ENCODE measurements at regions not wholly inside any gene's neighbourhood (a gene's known extent, or its start where the extent isn't known, plus 50 kb on each side); places are given as distances from the start of the nearest gene placed in this dataset.

DNA sequence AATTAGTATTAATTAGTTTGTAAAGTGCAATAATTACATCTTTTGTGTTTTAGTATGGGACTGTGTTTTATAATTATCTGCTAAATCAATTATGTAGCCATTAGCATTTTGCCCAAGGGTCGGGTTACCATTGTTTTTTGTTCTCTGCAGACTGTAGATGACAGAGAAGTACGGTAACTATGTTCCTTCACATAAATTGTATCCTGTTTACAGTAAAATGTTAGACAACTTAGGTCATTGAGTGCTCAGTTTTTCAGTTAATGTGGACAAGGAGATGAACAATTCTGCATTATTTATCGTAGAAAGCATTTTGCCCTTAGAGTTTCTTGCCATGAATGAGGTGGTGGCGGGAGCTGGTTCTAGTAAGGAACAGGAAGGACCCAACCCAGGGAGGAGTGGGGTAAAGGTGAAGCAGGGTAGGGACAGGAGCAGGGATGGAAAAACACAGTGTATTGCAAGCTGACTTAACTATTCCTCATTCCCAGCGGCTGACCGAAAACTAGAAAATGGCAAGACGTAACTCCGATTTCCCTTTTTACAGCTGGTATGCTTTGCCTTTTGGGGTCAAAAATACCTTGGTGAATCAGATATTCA lies 243.7 kb upstream of the SLC24A2 start (continued):
- TF ChIP-seq EZH2 (IDR thresholded peaks at IDR 0.05; ENCODE audit: borderline replicate concordance, low read depth, low read length), result no peak
- no peak for TF ChIP-seq STAT5B (CRISPR knock-in tag; IDR thresholded peaks at IDR 0.05)

DNA sequence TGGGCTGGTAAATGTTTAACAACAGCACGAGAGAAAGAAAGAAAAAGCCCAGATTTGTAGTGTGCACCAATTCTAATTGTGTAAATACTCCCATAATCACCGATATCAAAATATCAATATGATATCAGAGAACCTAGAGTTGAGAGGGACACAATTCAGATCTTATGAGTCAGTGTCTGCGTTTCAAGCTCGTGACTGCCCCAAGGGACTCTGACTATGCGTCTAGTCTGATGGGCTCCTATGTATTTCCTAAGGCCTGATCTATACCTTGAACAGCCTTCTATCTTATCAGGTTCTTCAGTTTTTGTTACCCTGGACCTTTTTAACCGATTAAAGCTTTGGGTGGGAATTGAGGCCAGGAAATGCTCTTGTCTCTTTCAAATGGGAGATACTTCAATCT lies 243.0 kb upstream of the SLC24A2 start:
- DNase-seq (ENCODE audit: extremely low read depth in 1 of 4, low spot score in 3 of 4) (no peak), FAIRE-seq (no peak), ATAC-seq (no peak)
- H3K79me2 ChIP-seq (ENCODE audit: control insufficient read depth, insufficient read depth, low read length), result no peaks in the 10 kb centered on the region
- no peaks in the 10 kb centered on the region for H3K36me3 ChIP-seq (ENCODE audit: control insufficient read depth, insufficient read depth, low read length)
- no peak overlapping the region for H2AFZ ChIP-seq (ENCODE audit: low read depth, low read length)
- in situ Hi-C loops (cut with MboI) (no loop called here), intact Hi-C loops (cut with micrococcal nuclease) (no loop called here)
- H3K4me3 ChIP-seq, result no peak overlapping the region
- POLR2A ChIA-PET, result no interaction called here
- H3K27ac ChIP-seq (ENCODE audit: extremely low read depth, low read depth, low read length), result no peak overlapping the region
- H3K4me2 ChIP-seq (ENCODE audit: insufficient read depth, low read length), result no peak overlapping the region
- no peak overlapping the region for H3K9ac ChIP-seq (ENCODE audit: insufficient read depth in 1 of 2, low read depth in 2 of 2, low read length in 2 of 2)
- no peaks in the 10 kb centered on the region for H3K9me1 ChIP-seq (ENCODE audit: control insufficient read depth, insufficient read depth, low read length)
- H4K20me1 ChIP-seq (replicated peaks; ENCODE audit: control insufficient read depth, insufficient read depth, low read length), result no peaks in the 10 kb centered on the region
- H3K9me3 ChIP-seq (replicated peaks; ENCODE audit: control insufficient read depth, insufficient read depth, low read depth, low read length), result no peaks in the 10 kb centered on the region
- 0% methylated on average over 5 of the region's 6 CpGs for WGBS (ENCODE audit: insufficient coverage, low coverage, missing lambda C conversion rate)
- no TSS peak for BruUV-seq (replicated peaks)
- no peaks in the 10 kb centered on the region for H3K27me3 ChIP-seq (ENCODE audit: control insufficient read depth in 2 of 2, insufficient read depth in 2 of 2, low read length in 2 of 2)
- no peaks in the 10 kb centered on the region for H3K4me1 ChIP-seq (replicated peaks in 1 of 2; ENCODE audit: control insufficient read depth in 2 of 2, insufficient read depth in 2 of 2, low read length in 2 of 2)
- CTCF ChIA-PET (ENCODE audit: low intra/inter-chr PET ratio), result no interaction called here
- TF ChIP-seq, protein P1, sequence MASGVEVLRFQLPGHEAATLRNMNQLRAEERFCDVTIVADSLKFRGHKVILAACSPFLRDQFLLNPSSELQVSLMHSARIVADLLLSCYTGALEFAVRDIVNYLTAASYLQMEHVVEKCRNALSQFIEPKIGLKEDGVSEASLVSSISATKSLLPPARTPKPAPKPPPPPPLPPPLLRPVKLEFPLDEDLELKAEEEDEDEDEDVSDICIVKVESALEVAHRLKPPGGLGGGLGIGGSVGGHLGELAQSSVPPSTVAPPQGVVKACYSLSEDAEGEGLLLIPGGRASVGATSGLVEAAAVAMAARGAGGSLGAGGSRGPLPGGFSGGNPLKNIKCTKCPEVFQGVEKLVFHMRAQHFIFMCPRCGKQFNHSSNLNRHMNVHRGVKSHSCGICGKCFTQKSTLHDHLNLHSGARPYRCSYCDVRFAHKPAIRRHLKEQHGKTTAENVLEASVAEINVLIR (CRISPR knock-in tag; IDR thresholded peaks at IDR 0.05), result no peak
- TF ChIP-seq KLF6 (CRISPR knock-in tag; IDR thresholded peaks at IDR 0.05; ENCODE audit: borderline replicate concordance), result no peak
- TF ChIP-seq, protein P2, sequence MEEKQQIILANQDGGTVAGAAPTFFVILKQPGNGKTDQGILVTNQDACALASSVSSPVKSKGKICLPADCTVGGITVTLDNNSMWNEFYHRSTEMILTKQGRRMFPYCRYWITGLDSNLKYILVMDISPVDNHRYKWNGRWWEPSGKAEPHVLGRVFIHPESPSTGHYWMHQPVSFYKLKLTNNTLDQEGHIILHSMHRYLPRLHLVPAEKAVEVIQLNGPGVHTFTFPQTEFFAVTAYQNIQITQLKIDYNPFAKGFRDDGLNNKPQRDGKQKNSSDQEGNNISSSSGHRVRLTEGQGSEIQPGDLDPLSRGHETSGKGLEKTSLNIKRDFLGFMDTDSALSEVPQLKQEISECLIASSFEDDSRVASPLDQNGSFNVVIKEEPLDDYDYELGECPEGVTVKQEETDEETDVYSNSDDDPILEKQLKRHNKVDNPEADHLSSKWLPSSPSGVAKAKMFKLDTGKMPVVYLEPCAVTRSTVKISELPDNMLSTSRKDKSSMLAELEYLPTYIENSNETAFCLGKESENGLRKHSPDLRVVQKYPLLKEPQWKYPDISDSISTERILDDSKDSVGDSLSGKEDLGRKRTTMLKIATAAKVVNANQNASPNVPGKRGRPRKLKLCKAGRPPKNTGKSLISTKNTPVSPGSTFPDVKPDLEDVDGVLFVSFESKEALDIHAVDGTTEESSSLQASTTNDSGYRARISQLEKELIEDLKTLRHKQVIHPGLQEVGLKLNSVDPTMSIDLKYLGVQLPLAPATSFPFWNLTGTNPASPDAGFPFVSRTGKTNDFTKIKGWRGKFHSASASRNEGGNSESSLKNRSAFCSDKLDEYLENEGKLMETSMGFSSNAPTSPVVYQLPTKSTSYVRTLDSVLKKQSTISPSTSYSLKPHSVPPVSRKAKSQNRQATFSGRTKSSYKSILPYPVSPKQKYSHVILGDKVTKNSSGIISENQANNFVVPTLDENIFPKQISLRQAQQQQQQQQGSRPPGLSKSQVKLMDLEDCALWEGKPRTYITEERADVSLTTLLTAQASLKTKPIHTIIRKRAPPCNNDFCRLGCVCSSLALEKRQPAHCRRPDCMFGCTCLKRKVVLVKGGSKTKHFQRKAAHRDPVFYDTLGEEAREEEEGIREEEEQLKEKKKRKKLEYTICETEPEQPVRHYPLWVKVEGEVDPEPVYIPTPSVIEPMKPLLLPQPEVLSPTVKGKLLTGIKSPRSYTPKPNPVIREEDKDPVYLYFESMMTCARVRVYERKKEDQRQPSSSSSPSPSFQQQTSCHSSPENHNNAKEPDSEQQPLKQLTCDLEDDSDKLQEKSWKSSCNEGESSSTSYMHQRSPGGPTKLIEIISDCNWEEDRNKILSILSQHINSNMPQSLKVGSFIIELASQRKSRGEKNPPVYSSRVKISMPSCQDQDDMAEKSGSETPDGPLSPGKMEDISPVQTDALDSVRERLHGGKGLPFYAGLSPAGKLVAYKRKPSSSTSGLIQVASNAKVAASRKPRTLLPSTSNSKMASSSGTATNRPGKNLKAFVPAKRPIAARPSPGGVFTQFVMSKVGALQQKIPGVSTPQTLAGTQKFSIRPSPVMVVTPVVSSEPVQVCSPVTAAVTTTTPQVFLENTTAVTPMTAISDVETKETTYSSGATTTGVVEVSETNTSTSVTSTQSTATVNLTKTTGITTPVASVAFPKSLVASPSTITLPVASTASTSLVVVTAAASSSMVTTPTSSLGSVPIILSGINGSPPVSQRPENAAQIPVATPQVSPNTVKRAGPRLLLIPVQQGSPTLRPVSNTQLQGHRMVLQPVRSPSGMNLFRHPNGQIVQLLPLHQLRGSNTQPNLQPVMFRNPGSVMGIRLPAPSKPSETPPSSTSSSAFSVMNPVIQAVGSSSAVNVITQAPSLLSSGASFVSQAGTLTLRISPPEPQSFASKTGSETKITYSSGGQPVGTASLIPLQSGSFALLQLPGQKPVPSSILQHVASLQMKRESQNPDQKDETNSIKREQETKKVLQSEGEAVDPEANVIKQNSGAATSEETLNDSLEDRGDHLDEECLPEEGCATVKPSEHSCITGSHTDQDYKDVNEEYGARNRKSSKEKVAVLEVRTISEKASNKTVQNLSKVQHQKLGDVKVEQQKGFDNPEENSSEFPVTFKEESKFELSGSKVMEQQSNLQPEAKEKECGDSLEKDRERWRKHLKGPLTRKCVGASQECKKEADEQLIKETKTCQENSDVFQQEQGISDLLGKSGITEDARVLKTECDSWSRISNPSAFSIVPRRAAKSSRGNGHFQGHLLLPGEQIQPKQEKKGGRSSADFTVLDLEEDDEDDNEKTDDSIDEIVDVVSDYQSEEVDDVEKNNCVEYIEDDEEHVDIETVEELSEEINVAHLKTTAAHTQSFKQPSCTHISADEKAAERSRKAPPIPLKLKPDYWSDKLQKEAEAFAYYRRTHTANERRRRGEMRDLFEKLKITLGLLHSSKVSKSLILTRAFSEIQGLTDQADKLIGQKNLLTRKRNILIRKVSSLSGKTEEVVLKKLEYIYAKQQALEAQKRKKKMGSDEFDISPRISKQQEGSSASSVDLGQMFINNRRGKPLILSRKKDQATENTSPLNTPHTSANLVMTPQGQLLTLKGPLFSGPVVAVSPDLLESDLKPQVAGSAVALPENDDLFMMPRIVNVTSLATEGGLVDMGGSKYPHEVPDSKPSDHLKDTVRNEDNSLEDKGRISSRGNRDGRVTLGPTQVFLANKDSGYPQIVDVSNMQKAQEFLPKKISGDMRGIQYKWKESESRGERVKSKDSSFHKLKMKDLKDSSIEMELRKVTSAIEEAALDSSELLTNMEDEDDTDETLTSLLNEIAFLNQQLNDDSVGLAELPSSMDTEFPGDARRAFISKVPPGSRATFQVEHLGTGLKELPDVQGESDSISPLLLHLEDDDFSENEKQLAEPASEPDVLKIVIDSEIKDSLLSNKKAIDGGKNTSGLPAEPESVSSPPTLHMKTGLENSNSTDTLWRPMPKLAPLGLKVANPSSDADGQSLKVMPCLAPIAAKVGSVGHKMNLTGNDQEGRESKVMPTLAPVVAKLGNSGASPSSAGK (IDR thresholded peaks at IDR 0.05), result no peak
- no peak for TF ChIP-seq TBP (optimal IDR thresholded peaks at IDR 0.05; ENCODE audit: low read depth, low read length)
- no peak for TF ChIP-seq L3MBTL2 (IDR thresholded peaks at IDR 0.05)
- TF ChIP-seq NR2F6 (CRISPR knock-in tag; IDR thresholded peaks at IDR 0.05), result no peak
- no peak for TF ChIP-seq FOXK2 (conservative IDR thresholded peaks at IDR 0.05 in 1 of 2, IDR thresholded peaks at IDR 0.05 in 1 of 2; ENCODE audit: low read depth in 2 of 2)
- TF ChIP-seq MAFG (tag; conservative IDR thresholded peaks at IDR 0.05), result no peak
